ENCODE measurements at regions not wholly inside any gene's neighbourhood (a gene's known extent, or its start where the extent isn't known, plus 50 kb on each side); places are given as distances from the start of the nearest gene placed in this dataset.

GRCh38 chr9:102587281-102587680 is 407.9 kb upstream of the CYLC2 start:
- TF ChIP-seq CTCF (IDR thresholded peaks at IDR 0.05; ENCODE audit: low read depth, low read length, poor library complexity, severe bottlenecking) (no peak), EZH2phosphoT487 (IDR thresholded peaks at IDR 0.05; ENCODE audit: borderline replicate concordance, low read length) (no peak)

Data from DOHH2 (cell line).